ENCODE measurements at regions not wholly inside any gene's neighbourhood (a gene's known extent, or its start where the extent isn't known, plus 50 kb on each side); places are given as distances from the start of the nearest gene placed in this dataset.

DNA sequence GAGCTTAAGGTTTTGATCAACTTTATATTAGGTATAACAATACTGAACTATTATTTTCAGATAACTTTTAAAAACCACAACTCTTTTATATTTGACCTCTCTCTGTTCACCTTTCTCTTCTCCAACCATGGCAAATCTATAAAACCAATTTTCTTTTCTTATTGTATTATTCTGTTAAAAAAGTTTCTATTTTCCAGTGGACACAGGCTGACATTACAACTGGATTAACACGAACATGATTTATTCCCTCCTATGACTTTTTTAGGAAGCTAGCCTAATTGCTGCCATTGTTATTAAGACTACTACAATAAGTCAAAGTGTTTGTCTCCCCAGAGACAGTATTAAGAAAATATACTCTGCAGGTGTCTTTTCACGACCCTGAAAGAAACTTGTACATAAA lies 2291.1 kb upstream of the PCDH20 start:
- DNase-seq: no peak

DNA sequence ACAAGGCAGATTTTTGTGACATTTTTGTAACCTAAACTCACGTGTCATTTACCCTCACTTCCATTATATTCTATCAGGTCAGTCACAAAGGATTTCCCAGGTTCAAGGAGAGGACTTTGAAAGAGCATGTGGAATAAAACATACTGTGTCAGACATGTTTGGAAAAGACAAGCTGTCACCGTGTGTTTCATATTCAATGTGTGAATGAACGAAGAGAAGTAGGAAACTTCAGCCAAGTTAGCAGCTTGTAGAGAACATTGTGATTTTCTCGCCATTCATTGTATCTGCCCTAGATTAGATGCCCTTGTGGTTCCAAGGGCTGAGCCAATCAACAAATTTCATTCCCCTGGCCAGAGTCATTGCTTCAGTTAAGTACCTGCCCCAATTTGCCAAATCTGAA lies 2288.9 kb upstream of the PCDH20 start:
- no peak for DNase-seq

DNA sequence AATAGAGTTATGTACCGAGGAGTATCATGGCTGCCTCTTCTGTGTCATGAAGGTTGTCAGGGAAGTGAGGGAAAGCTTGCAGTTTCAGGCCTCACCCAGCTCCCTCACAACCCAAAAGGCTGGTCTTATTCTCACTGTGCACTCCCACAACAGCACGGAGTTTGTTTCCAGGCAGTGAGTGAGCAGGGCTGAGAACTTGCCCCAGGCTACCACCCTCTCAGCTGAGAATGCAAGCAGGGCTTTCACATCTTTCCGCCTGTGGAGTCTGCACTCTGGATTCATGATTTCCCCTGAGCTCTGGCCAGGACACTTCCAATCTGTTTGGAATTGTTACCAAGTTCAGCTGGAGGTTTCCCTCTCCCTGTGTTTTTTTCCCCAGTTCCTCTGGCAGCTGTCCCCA lies 2284.7 kb upstream of the PCDH20 start:
- DNase-seq: no peak

DNA sequence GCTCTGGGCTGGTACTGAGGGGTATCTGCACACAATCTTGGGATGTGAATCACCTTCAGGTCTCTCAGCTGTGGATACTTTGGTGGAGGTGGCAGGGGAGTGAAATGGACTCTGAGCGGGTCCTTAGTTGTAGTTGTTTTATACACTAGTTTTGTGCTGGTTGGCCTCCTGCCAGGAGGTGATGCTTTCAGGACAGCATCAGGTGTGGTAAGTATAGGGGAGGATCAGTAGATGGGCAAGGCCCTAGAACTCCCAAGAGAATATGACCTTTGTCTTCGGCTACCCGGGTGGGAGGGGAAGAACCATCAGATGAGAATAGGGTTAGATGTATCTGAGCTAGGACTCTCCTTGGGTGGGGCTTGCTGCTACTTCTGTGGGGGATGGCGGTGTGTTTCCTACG lies 2284.3 kb upstream of the PCDH20 start:
- no peak for DNase-seq

DNA sequence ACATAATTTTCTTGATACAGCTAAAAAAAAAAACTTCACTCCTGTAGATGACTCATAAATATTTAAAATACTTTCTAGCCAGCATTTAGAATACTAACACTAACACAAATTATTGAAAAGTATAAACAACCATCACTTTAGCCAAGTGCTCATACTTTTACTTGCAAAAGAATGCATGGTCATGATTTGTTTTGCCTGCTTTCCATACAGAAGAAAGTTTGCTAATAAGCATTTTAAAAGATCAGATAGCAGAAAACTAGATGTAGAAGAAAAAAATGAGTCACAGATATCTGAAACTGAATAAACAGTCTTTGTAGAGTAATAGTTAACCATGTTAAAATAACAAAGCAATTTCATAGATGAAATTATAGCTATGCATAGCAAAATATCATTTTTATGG lies 2280.4 kb upstream of the PCDH20 start:
- no peak for DNase-seq

DNA sequence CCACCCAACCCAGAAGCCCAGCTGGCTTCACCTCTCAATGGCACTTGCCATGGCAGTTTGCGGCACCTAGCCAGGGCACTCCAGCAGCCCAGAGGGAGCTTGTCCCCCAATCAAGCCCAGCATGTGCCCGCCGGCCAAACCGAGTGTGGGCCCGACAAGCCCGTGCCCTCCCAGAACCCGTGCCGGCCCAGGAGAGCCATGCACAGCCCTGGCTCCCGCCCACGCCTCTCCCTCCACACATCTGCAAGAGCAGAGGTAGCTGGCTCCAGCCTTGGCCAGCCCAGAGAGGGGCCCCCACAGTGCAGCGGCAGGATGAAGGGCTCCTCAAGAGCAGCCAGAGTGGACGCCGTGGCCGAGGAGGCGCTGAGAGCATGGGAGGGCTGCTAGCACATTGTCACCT lies 2278.0 kb upstream of the PCDH20 start:
- DNase-seq: no peak

DNA sequence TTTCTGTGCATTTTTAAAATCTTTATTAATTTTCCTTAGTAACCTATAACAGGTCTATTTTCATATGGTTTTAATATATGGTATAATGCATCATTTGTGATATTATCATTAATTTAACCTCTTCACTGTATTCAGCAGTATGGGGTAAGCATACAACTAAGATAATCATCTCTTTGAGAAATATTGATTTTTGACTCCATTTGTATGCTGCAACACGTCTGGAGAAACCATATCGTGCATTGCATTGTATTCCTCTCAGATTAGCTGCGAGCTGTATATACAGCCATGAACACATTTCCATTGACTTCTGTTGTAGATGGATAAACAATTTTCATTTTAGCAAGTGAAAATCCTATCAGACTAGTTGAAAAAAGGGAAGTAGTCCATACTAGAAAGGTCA lies 2275.8 kb upstream of the PCDH20 start:
- no peak for DNase-seq

DNA sequence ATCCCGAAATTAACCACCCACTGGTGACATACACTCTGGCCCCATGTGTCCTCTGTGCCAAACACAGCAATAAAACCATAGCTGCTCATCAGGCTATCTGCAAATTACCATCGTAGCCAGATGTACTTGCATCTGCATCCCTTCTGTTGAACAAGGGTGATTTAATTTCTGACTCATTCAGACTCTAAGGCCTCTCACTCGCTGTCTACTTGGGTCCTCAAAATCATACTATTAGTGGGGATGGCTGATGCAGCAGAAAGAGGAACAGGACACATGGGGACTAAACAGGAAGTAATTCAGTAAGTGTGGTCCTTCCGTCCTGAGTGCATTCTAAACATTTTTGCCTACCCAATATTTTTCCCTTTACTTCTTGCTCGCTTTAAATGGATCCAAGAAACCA lies 2275.0 kb upstream of the PCDH20 start:
- DNase-seq: no peak

DNA sequence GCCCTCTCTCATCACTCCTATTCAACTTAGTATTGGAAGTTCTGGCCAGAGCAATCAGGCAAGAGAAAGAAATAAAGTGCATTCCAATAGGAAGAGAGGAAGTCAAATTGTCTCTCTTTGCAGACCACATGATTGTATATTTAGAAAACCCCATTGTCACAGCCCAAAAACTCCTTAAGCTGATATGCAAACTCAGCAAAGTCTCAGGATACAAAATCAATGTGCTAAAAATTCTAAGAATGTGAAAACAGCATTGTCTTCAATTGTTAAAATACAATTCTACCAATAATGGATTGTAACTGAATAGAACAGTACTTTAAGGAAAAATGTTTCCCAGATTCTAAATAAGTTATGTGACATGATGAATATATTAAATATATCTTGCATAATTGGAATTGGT lies 2269.2 kb upstream of the PCDH20 start:
- no peak for DNase-seq

DNA sequence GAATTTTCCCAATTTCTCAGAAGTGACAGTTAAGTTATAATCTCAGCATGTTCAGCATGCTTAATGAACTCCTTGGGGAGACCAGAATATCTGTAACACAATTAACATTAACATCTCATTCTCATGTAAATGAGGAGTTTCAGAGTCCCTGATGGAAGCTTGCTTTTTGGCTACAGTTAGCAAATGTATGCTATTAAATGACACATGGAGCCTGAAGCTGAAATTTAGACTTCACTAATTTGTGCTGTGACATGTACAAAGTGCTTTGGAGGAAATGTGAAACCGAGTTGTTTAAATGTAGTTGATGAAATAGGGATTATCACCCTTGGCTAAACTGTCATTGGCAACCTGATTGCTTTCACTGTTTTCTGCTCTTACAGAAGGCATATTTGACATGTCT lies 2265.1 kb upstream of the PCDH20 start:
- no peak for DNase-seq

DNA sequence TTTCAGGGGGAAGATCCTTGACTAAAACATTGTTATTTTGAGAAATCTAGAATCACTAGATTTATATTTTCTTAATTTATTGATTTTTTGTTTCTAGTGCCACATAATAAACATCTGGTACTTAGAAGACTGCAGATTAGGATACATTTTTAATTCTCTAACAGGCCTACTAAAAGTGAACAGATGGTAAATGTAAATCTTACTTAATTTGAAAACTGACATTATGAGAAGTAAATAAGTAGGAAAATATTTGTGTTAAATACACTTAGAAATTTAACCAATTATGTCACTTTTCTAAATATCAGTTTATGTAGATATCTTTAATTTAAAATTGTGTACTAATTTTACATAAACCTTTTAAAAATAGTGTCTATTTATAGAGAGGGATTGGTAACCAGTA lies 2255.6 kb upstream of the PCDH20 start:
- no peak for DNase-seq

DNA sequence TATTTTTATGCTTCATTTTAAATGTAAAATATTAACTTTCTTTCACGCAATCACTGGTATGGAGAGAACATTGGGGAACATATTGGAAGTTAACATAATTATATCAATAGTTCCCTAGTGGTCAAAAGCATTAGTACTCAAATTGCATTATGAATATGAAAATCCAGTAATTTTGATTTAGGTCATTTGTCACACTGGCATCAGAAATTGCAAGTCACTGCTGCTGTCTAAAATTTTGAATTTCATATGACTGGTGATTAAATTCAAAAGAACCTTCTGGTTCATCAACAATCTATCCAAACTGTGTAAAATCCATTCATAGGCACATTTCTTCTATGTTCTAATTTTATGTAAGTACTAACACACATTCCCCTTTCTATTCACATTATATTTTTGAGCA lies 2235.7 kb upstream of the PCDH20 start:
- DNase-seq: no peak

DNA sequence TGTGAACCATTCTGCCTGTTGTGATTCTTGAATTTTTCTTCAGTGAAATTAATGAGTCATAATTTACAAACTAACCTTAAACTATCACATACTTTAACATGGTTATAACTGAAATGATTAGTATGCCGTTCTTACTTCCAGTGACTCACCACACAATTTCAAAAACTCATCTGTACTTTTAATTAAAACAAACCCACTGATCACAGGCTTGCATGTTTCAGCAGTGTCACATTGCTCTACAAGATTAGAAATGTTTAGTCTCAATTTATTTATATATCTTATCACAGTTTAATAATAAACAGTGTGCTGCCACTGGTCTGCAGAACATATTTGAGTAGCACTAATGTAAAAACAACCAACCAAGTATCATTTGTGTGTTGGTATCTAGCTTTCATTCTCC lies 2227.9 kb upstream of the PCDH20 start:
- DNase-seq: no peak

DNA sequence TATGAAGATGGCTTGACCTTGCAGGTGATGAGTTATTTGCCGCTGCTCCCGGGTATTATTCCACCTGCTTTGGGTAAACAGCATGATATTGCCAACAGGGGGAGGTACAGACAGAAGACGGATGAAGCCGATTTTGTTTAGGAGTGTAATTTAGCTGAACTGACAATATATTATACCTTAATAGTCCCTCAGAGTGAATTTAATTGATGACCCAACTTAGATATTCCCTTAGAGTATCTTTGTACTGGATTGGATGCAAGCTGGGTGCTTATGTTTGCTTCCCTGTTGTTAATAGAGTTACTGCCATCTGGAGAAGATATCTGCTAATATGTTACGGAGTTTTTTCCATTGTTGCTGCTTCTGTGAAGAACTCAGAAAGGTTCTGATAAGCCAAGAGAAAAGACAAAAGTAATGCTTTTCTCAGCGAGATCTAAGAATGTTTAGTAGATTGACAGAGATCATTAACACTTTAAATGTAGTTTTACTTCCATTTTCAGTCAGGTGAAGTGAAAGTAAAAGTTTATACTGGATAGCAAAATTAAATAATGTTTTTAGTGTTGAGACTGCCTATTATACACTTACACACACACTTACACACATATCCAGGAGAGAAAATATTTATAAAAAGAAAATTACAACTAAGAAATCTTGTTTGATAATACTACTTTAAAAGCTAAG lies 2220.8 kb upstream of the PCDH20 start:
- no peak for DNase-seq

DNA sequence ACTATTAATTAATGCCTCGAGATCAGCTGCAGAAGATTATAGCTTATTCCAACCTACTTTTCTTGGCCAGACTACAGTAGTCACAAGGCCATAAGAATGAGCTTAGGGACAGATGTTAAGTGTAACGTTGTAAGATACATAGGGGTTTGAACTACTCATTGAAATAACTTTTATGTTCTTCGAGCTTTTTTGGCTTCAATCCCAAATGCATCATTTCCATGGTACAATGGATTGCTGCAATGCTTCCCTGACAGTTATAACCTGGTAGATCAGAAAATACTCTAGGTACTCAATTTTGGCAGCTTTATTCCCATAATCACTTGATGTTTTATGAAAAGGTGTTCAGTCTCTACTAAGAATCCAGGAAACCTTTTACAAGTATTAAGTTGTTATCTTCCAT lies 2216.7 kb upstream of the PCDH20 start:
- DNase-seq: no peak

DNA sequence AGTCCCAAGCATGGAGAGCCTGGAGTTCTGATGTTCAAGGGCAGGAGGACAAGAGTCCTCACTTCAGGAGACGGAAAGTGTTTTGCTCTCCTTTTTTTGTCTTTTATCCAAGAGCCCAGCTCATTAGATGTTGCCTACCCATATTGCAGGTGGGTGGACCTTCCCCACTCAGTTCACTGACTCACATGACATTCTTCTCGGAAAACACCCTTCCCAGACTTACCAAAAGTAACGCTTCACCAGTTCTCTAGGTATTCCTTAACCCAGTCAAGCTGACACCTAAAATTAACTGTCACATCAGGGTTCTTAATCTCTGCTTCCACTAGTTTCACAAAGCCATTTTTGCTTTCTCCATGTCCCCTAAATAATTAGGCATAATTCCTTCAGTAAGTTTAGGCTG lies 2215.4 kb upstream of the PCDH20 start:
- DNase-seq: no peak

DNA sequence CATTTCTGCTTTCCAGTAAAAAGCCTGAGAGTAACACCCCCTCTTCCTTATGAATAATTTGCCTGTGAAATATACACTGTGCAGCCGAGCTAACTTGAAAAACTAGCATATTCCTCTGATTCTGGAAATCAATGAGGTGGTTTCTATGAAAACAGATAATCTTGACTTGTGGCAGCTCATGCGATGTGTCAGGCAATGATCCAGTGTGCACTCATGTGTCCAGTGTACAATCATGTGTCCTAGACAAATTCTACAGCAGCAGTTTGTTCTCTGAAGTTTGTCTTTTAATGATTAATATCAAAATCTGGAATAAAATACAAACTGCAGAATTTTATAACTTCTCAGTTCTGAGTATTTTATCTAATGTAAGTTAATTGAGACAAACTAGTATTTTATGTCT lies 2213.9 kb upstream of the PCDH20 start:
- DNase-seq: no peak

DNA sequence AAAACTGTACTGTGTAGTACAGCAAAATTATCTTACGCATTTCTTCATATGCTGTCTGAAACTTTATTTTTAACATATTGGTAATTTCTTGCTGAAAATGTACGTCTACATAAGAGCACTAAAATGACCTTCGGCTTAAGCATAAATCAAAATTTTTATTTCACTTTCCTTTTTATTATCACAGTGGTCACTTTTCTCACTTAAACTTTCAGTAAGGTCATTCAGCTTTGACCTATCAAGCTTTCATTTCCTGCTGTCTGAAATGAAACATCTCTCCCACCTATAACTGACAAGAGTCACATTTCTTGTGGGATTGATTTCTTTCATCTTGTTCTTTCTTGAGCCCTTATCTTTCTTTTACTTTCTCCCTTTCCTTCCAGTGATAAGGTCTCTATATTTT lies 2212.7 kb upstream of the PCDH20 start:
- DNase-seq: no peak

DNA sequence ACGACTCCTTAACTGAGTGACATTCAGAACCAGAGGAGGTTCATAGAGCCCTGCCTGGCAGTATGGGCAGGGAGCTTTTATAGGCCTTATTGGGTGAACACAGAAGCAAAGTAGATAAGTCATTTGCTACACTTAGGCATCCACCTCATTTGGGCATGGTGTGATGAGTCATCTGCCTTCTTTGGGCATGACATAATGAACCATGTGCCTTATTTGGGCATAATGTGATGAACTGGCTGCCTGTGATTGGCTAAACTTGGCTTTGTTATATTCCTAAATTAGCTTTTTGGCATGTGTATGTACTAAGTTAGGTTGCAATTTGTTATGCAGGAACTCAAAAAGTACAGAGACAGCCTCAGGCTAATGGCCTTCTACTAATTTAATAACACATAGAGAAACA lies 2210.2 kb upstream of the PCDH20 start:
- DNase-seq: no peak

DNA sequence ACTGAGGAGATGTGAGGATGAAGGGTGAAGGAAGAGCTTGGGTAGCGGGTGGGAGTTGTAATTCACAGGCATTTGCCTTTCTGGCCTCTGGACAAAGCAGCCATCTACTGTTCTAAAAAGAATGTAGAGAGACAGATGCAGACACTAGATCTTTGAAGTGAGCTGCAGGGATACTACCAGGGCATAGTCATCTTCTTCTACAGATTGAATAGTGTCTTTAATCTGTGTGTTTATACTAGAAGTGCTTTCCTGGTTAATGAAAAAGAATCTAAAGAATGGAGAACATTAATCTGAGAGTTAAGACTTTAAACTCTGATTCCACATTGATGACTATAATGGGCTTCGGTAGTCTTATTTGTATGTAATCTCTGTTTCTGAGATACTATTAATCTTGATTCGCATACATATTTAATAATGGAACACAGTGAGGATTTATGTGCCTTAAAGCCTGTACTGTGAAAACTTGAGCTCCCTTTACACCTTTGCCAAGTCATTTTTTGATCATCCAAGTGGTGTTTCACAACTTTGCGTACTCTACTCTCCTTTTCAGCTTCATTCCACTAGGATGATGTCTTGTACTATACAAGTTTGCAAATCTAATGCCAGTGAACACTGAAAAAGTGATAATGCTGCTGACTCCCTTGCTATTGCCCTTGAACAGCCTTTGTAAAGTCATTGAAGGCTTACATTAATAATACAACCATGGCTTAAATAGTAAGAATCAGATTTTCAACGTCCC lies 2199.4 kb upstream of the PCDH20 start:
- DNase-seq: no peak

DNA sequence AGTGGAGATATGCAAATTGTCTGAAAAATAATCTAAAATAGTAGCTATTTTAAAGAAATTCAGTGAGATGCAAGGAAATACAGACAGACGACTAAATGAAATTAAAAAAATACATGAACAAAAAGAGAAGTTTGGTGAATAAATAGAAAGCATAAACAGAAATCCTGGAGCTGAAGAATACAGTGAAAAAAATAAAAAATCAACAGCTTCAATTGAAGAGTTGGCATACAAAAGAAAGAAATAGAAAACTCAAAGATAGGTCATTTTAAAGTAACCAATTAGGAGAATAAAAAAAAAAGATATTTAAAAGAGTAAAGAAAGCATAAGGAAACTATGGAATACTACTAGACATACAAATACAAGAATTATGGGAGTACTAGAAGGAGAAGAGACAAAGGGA lies 2191.5 kb upstream of the PCDH20 start:
- DNase-seq: no peak

DNA sequence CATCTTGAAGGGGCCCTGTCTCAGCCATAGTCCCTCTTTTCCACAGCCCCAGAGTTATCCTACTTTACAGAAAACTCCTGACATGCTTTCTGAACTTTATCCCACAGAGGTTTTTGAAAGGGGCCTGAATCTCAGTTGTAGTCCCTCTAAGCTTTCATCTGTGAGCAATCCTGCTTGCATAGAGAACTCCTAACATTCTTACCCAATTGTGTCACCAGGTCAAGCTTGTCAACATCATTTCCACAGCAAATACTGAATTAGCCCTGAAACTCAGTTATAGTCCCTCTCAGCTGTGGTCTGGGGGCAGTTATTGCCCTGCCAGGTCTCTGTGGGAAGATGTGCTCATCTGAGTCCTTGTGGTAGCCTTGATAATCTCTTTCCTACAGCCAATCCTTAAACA lies 2190.3 kb upstream of the PCDH20 start:
- DNase-seq: no peak

DNA sequence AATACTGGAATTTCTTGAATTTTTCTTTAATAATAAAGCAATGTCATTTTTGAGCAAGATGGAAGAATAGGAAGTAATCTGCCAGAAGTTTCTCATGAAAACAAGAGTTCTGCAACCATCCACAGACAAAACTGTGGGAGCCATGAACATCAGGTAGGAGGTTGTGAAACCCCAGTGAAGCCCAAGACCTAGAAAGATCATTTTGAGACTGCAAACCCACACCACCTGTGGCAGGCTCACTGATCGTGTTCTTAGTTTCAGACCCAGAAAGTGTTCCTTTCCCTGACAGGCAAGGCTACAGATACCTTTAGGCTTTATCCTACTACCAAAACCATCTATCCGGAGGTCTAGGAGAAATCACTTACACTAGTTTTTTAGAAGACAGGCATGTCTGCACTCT lies 2189.8 kb upstream of the PCDH20 start:
- DNase-seq: no peak

DNA sequence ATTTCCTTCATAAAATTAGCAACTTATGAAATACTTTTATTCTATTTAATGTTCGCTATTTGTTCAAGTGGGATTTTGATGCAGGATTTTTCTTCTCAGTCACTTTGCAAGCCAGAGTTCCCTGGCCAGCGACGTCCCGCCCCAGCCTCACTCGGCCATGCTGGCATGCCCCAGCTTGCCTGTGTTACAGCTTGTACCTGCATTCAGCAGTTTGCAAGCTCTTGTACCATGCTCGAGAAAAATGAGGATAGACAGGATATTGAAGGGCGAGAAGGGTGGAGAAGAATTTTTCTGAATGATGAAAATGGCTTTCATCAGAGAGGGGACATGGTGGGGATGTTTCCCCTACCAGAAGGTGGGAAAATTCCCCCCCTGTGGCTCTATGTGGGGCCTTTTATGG lies 2180.2 kb upstream of the PCDH20 start:
- no peak for DNase-seq

DNA sequence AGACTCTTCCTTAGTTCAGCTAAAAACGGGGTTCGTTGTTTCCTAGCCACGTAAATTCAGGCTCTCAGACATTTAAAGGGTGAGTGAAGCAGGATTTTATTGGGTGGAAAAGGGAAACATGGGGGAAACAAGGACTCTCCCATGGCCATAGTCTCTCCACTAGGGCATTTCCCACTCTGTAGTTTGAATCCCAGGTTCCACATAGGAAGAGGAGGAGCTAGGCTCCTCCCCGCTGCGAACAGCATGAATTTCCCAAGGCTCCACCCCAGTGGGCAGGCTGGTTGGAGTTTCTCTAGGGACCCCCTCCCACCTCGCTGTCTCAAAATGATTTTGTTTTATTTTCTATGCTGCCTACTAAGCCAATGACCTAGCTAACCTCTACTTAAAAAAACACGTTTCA lies 2170.8 kb upstream of the PCDH20 start:
- no peak for DNase-seq

Data from suppressor macrophage (primary cell).